ENCODE measurements at regions not wholly inside any gene's neighbourhood (a gene's known extent, or its start where the extent isn't known, plus 50 kb on each side); places are given as distances from the start of the nearest gene placed in this dataset.

DNA sequence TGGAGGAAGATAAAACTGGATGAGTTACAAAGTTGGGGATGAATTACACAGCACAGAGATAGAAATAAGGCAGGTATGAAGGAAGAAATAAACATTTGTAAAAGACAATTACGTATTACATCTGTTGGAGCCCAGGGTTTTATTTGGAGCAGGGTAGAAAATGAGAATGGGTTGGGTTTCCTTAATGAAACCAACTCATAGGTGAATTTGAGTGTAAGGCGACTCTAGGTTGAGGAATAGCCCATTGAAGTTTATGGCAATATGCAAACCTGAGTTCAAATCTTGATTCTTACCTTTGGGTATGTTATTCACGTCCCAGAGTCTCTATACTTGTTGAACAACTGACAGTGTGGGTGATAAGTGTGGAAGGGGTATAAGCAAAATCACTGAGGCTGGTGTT is 422.3 kb upstream of the WWC1 start:
- TF ChIP-seq CHD2 (IDR thresholded peaks at IDR 0.05; ENCODE audit: borderline replicate concordance, low read depth, low read length) (no peak), ZZZ3 (IDR thresholded peaks at IDR 0.05; ENCODE audit: control insufficient read depth, insufficient read length, low read depth) (no peak), GABPA (IDR thresholded peaks at IDR 0.05; ENCODE audit: low read depth) (no peak), FOXM1 (IDR thresholded peaks at IDR 0.05; ENCODE audit: low read depth, low read length) (no peak), BHLHE40 (IDR thresholded peaks at IDR 0.05; ENCODE audit: borderline replicate concordance in 1 of 2, low read depth in 2 of 2, low read length in 1 of 2) (no peak)
- TF ChIP-seq, protein P1, sequence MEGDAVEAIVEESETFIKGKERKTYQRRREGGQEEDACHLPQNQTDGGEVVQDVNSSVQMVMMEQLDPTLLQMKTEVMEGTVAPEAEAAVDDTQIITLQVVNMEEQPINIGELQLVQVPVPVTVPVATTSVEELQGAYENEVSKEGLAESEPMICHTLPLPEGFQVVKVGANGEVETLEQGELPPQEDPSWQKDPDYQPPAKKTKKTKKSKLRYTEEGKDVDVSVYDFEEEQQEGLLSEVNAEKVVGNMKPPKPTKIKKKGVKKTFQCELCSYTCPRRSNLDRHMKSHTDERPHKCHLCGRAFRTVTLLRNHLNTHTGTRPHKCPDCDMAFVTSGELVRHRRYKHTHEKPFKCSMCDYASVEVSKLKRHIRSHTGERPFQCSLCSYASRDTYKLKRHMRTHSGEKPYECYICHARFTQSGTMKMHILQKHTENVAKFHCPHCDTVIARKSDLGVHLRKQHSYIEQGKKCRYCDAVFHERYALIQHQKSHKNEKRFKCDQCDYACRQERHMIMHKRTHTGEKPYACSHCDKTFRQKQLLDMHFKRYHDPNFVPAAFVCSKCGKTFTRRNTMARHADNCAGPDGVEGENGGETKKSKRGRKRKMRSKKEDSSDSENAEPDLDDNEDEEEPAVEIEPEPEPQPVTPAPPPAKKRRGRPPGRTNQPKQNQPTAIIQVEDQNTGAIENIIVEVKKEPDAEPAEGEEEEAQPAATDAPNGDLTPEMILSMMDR (IDR thresholded peaks at IDR 0.05 in 2 of 3, conservative IDR thresholded peaks at IDR 0.05 in 1 of 3; ENCODE audit: control insufficient read depth in 2 of 3, extremely low read depth in 1 of 3, insufficient read depth in 1 of 3, low read depth in 3 of 3, low read length in 3 of 3), result no peak

Measured in GM12878 (cell line).